ENCODE measurements at regions not wholly inside any gene's neighbourhood (a gene's known extent, or its start where the extent isn't known, plus 50 kb on each side); places are given as distances from the start of the nearest gene placed in this dataset.

DNA sequence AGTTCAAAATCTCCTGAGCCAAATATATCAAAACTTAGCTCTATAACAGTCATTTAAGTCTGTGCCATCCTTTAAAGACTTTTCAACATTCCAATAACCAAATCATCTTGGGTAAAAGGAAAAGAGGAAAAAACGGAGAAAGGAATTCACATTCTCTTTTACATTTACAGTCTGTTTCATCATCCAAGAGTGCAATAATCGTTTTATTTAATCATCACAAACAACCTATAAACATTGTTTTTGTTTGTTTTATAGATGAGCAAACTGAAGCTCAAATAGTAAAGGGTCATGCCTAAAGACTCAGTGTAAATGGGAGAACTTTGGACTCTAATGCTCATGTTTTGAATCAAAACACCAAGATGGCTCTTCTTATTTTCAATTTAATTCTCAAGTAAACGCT is 252.3 kb downstream of the TOX3 start:
- Histone ChIP-seq H3K9me3 (ENCODE audit: low read depth, low read length) (peaks cover 4% of the 10 kb centered on the region), H3K4me2 (ENCODE audit: insufficient read depth, low read length) (no peak overlapping the region), H3K27me3 (ENCODE audit: insufficient read depth, low read length) (no peaks in the 10 kb centered on the region), H3K4me1 (ENCODE audit: insufficient read depth, low read length) (no peaks in the 10 kb centered on the region), H3K4me3 (ENCODE audit: insufficient read depth, low read length) (no peak overlapping the region), H3K36me3 (ENCODE audit: insufficient read depth, low read length) (no peaks in the 10 kb centered on the region), H3K27ac (ENCODE audit: low read depth, low read length) (no peak overlapping the region), H4K20me1 (ENCODE audit: insufficient read depth, low read length) (no peaks in the 10 kb centered on the region), H2AFZ (ENCODE audit: low read length) (no peak overlapping the region), H3K79me2 (ENCODE audit: insufficient read depth, low read length) (no peaks in the 10 kb centered on the region)
- TF ChIP-seq, protein P1, sequence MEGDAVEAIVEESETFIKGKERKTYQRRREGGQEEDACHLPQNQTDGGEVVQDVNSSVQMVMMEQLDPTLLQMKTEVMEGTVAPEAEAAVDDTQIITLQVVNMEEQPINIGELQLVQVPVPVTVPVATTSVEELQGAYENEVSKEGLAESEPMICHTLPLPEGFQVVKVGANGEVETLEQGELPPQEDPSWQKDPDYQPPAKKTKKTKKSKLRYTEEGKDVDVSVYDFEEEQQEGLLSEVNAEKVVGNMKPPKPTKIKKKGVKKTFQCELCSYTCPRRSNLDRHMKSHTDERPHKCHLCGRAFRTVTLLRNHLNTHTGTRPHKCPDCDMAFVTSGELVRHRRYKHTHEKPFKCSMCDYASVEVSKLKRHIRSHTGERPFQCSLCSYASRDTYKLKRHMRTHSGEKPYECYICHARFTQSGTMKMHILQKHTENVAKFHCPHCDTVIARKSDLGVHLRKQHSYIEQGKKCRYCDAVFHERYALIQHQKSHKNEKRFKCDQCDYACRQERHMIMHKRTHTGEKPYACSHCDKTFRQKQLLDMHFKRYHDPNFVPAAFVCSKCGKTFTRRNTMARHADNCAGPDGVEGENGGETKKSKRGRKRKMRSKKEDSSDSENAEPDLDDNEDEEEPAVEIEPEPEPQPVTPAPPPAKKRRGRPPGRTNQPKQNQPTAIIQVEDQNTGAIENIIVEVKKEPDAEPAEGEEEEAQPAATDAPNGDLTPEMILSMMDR (IDR thresholded peaks at IDR 0.05; ENCODE audit: extremely low read depth, low read depth, low read length) = no peak
- no peak for DNase-seq (ENCODE audit: insufficient read length, low spot score, missing footprints)

DNA sequence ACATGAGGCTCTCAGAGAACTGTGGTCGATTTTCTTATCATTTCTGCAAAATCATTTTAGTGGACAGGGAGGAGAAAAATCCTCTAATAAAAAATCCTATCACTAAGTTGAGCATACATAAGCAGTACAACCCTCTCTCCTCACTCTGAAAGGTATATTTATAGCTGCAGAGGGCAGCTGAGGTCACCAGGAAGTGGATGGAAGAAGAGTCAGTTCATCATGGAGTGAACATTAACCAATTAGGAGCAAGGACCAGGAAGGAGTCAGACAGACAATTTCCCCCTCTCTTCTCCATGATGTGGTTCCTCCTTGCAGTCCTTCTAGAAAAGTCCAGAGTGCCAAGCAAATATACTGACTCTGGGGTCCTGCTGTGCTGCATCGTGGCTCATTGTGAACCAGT is 253.7 kb downstream of the TOX3 start:
- no peak overlapping the region for H2AFZ ChIP-seq (ENCODE audit: low read length)

DNA sequence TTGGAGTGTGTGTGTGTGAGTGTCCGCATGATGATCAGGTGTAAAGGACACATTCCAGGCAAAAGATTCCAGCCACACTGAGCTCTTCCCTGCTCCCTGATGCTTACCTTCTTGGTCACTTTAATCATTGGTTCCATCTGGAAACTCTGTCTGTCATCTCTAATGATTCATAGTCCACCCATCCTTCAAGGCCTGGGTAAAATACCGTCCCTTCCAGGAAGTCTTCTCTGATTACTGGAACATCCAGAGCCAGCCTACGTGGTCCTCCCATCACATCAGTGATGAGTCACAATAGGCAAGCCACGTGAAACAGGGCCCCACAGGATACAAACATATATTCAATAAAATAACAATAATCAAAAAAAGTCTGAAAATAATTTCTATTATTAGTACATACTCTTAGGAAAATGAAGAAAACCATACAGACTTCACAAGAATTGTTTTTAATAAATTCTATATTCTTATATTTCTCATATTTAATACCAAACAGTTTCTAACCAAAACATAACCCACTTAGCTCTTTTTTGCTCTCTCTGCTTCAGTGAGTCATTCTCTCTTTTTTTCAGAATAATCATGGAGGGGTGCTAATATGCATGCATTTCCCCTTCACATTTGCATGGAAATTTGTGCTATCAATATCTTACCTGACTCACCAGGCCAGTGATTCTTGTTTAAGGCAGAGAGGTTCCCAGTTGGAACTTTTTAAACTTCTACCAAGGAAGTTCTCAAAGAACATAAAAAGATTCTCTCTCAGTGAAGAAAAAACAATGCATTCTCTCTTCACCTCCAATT is 263.2 kb downstream of the TOX3 start:
- H3K36me3 ChIP-seq (ENCODE audit: insufficient read depth, low read length) = no peaks in the 10 kb centered on the region
- DNase-seq (ENCODE audit: insufficient read length, low spot score, missing footprints) = no peak
- no peak overlapping the region for H3K4me3 ChIP-seq (ENCODE audit: insufficient read depth, low read length)
- H4K20me1 ChIP-seq (ENCODE audit: insufficient read depth, low read length) = no peaks in the 10 kb centered on the region
- H3K9me3 ChIP-seq (ENCODE audit: low read depth, low read length) = no peaks in the 10 kb centered on the region
- no peaks in the 10 kb centered on the region for H3K79me2 ChIP-seq (ENCODE audit: insufficient read depth, low read length)
- TF ChIP-seq, protein P1 (IDR thresholded peaks at IDR 0.05; ENCODE audit: extremely low read depth, low read depth, low read length) = no peak
- no peak overlapping the region for H3K27ac ChIP-seq (ENCODE audit: low read depth, low read length)
- no peaks in the 10 kb centered on the region for H3K4me1 ChIP-seq (ENCODE audit: insufficient read depth, low read length)
- H3K4me2 ChIP-seq (ENCODE audit: insufficient read depth, low read length) = no peak overlapping the region
- no peak overlapping the region for H2AFZ ChIP-seq (ENCODE audit: low read length)
- no peaks in the 10 kb centered on the region for H3K27me3 ChIP-seq (ENCODE audit: insufficient read depth, low read length)

More for the DNA sequence above, 253.7 kb downstream of the TOX3 start:
- no peak for DNase-seq (ENCODE audit: insufficient read length, low spot score, missing footprints)
- Histone ChIP-seq H3K79me2 (ENCODE audit: insufficient read depth, low read length) (no peaks in the 10 kb centered on the region), H3K36me3 (ENCODE audit: insufficient read depth, low read length) (no peaks in the 10 kb centered on the region), H3K9me3 (ENCODE audit: low read depth, low read length) (peaks cover 4% of the 10 kb centered on the region), H3K27ac (ENCODE audit: low read depth, low read length) (no peak overlapping the region), H3K4me1 (ENCODE audit: insufficient read depth, low read length) (no peaks in the 10 kb centered on the region), H3K27me3 (ENCODE audit: insufficient read depth, low read length) (no peaks in the 10 kb centered on the region), H3K4me2 (ENCODE audit: insufficient read depth, low read length) (no peak overlapping the region), H4K20me1 (ENCODE audit: insufficient read depth, low read length) (no peaks in the 10 kb centered on the region), H3K4me3 (ENCODE audit: insufficient read depth, low read length) (no peak overlapping the region)
- TF ChIP-seq, protein P1 (IDR thresholded peaks at IDR 0.05; ENCODE audit: extremely low read depth, low read depth, low read length) = no peak

DNA sequence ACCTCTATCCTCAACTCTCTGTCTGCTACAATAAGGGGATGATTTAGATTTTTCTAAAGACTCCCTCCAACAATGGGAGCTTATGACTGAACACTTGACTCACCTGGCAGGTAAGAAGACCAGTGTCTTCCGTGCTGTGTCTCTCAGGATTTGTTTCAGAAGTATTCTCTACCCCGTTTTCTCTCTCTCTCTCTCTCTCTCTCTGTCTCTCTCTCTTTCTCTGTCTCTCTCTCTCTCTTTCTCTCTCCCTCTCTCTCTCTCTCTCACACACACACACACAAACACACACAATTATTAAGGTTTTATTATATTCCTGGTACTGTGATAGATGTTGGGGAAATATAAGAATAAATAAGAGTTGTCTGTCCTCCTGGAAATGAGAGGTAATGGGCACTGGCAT is 263.9 kb downstream of the TOX3 start:
- no peak overlapping the region for H3K4me2 ChIP-seq (ENCODE audit: insufficient read depth, low read length)
- no peak overlapping the region for H3K4me3 ChIP-seq (ENCODE audit: insufficient read depth, low read length)
- no peaks in the 10 kb centered on the region for H3K4me1 ChIP-seq (ENCODE audit: insufficient read depth, low read length)
- H3K79me2 ChIP-seq (ENCODE audit: insufficient read depth, low read length) = no peaks in the 10 kb centered on the region
- H3K36me3 ChIP-seq (ENCODE audit: insufficient read depth, low read length) = no peaks in the 10 kb centered on the region
- no peaks in the 10 kb centered on the region for H3K9me3 ChIP-seq (ENCODE audit: low read depth, low read length)
- no peaks in the 10 kb centered on the region for H3K27me3 ChIP-seq (ENCODE audit: insufficient read depth, low read length)
- no peaks in the 10 kb centered on the region for H4K20me1 ChIP-seq (ENCODE audit: insufficient read depth, low read length)
- no peak for DNase-seq (ENCODE audit: insufficient read length, low spot score, missing footprints)
- TF ChIP-seq, protein P1 (IDR thresholded peaks at IDR 0.05; ENCODE audit: extremely low read depth, low read depth, low read length) = no peak
- no peak overlapping the region for H3K27ac ChIP-seq (ENCODE audit: low read depth, low read length)
- H2AFZ ChIP-seq (ENCODE audit: low read length) = no peak overlapping the region
